Renal cortex interstitium (tissue), 11 donors: ENCODE measurements at regions not wholly inside any gene's neighbourhood (a gene's known extent, or its start where the extent isn't known, plus 50 kb on each side); places are given as distances from the start of the nearest gene placed in this dataset.
"Not testable (repeated sequence)": the region's sequence is repeated elsewhere in the genome, so short reads cannot be mapped to it uniquely, and the experiment has no call there.

Experiments used
- DNase-seq, 11 donors: peaks; one replicate each; pipeline ENCODE4 v3.0.0-alpha.2; 2013; ENCODE audit warnings: low read depth in 9 of 11, low spot score in 4 of 11; ENCODE audit errors: extremely low read depth in 1 of 11

- no peak for DNase-seq
Observed at GRCh38 chr12:60212159-60213000, 616.6 kb downstream of the SLC16A7 start.

- DNase-seq = not testable (repeated sequence)
Observed at GRCh38 chr12:60213272-60213671, 617.4 kb downstream of the SLC16A7 start.

GRCh38 chr12:60216226-60216625, 620.4 kb downstream of the SLC16A7 start:
- no peak for DNase-seq

- no peak for DNase-seq
Observed at GRCh38 chr12:60223242-60223641, 627.4 kb downstream of the SLC16A7 start.

- no peak for DNase-seq
Observed at GRCh38 chr12:60225216-60226000, 629.6 kb downstream of the SLC16A7 start.

GRCh38 chr12:60227916-60228315, 632.1 kb downstream of the SLC16A7 start:
- no peak for DNase-seq

- no peak for DNase-seq
Observed at GRCh38 chr12:60230056-60230455, 634.2 kb downstream of the SLC16A7 start.

GRCh38 chr12:60231303-60231702, 635.5 kb downstream of the SLC16A7 start:
- DNase-seq = no peak

- no peak for DNase-seq
Observed at GRCh38 chr12:60231976-60232907, 636.4 kb downstream of the SLC16A7 start.

GRCh38 chr12:60234611-60235195, 638.9 kb downstream of the SLC16A7 start:
- DNase-seq = not testable (repeated sequence)

GRCh38 chr12:60235261-60235660, 639.4 kb downstream of the SLC16A7 start:
- no peak for DNase-seq

GRCh38 chr12:60236416-60236815, 640.6 kb downstream of the SLC16A7 start:
- not testable (repeated sequence) for DNase-seq

- no peak for DNase-seq
Observed at GRCh38 chr12:60240891-60241290, 645.1 kb downstream of the SLC16A7 start.

GRCh38 chr12:60251091-60251490, 655.3 kb downstream of the SLC16A7 start:
- DNase-seq = no peak

GRCh38 chr12:60252359-60253096, 656.7 kb downstream of the SLC16A7 start:
- no peak for DNase-seq

GRCh38 chr12:60255044-60255443, 659.2 kb downstream of the SLC16A7 start:
- DNase-seq = no peak

- DNase-seq = peak in 1 of 11 donors; percentile 2
Observed at GRCh38 chr12:60257063-60257462, 661.2 kb downstream of the SLC16A7 start.

GRCh38 chr12:60259225-60259624, 663.4 kb downstream of the SLC16A7 start:
- no peak for DNase-seq
